Stimulated activated effector memory CD8-positive, alpha-beta T cell treated with anti-CD3 and anti-CD28 coated beads, Interleukin-12 subunit alpha, Interleukin-12 subunit beta, amount 100 ng/mL, for 72 hours (primary cell): ENCODE measurements at regions not wholly inside any gene's neighbourhood (a gene's known extent, or its start where the extent isn't known, plus 50 kb on each side); places are given as distances from the start of the nearest gene placed in this dataset.
"Not testable (repeated sequence)": the region's sequence is repeated elsewhere in the genome, so short reads cannot be mapped to it uniquely, and the experiment has no call there.

Experiments used
- ATAC-seq: fragments of 150-1000 bp; cut with Tn5 transposase; 2 replicates; pipeline ENCODE4 v1.10.0; 2021
- DNase-seq, 2 donors: peaks; one replicate each; pipeline ENCODE4 v3.0.0; 2021 to 2022; ENCODE audit warnings: low spot score in 2 of 2
- H3K27ac Mint-ChIP-seq: one replicate; pipeline ENCODE4 v1.8.0; 2022; ENCODE audit warnings: mild to moderate bottlenecking, mixed read lengths
- H3K36me3 Mint-ChIP-seq: one replicate; pipeline ENCODE4 v1.8.0; 2022; ENCODE audit warnings: mild to moderate bottlenecking, mixed read lengths
- H3K4me1 Mint-ChIP-seq: one replicate; pipeline ENCODE4 v1.8.0; 2022; ENCODE audit warnings: mixed read lengths
- H3K4me3 Mint-ChIP-seq: one replicate; pipeline ENCODE4 v1.8.0; 2022; ENCODE audit warnings: mild to moderate bottlenecking, mixed read lengths
- H3K9me3 Mint-ChIP-seq: one replicate; pipeline ENCODE4 v1.8.0; 2022; ENCODE audit warnings: mixed read lengths

DNA sequence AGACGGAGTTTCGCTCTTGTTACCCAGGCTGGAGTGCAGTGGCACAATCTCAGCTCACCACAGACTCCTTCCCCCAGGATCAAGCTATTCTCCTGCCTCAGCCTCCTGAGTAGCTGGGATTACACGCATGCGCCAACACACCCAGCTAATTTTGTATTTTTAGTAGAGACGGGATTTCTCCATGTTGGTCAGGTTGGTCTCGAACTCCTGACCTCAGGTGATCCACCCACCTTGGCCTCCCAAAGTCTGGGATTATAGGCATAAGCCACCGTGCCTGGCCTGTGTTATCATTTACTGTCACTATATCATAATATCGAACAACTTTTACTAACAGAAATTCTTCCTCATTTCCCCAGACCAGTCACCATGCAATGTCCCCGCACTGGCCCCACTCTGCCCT lies 104.0 kb upstream of the DLG1 start:
- not testable (repeated sequence) for H3K27ac Mint-ChIP-seq, DNase-seq, H3K36me3 Mint-ChIP-seq, H3K4me3 Mint-ChIP-seq, ATAC-seq, H3K9me3 Mint-ChIP-seq
- H3K4me1 Mint-ChIP-seq = peaks cover 12% of the 10 kb centered on the region

DNA sequence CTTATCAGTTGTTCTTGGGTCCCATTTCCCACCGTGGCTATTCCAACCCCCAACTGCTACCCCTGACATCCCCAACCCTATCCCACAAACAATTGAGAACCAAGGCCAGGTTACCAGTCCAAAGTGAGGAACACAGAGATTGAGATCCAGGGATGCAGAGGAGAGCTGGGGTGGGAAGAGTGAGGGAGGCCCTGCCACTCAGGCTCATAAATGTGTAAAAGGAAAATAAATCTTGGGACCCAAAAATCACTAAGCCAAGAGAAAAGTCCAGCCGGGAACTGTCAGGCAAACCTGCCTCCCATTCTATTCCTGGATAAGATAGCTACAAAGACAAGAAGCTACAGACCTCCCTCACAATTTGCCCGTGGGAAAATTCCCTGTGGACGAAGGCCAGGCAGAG lies 101.1 kb upstream of the DLG1 start:
- DNase-seq = no peak
- Mint-ChIP-seq H3K4me3 (no peak overlapping the region), H3K27ac (no peak overlapping the region), H3K4me1 (peaks cover 21% of the 10 kb centered on the region), H3K36me3 (peaks cover 4% of the 10 kb centered on the region), H3K9me3 (no peaks in the 10 kb centered on the region)
- ATAC-seq = no peak

DNA sequence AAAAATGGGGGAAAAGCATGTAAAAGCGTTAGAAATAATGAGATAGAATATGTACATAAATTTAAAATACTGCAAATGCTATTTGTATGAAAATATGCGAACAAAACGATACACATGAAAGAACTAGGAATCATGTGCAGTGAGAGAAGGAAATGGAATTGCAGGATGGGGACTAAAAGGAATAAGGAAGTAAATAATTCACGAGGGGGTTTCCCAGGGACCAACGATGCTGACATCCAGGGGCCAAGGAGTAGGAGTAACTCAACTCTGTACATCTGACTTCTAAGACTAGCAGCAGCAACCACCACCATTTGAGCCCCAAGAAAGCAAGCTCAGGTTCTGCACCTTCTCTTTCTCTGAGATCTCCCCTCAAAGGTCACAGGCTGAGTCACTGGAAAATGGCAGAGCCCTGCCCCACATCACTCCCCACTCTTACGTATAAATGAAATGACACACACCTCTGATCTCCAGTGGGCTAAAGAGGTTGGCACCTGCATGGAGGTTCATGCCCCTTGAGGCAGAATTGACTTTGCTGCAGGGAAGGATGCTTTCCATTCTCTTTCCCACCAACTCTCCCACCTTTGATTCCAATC lies 100.0 kb upstream of the DLG1 start:
- no peak for DNase-seq
- no peaks in the 10 kb centered on the region for H3K9me3 Mint-ChIP-seq
- H3K27ac Mint-ChIP-seq = no peak overlapping the region

DNA sequence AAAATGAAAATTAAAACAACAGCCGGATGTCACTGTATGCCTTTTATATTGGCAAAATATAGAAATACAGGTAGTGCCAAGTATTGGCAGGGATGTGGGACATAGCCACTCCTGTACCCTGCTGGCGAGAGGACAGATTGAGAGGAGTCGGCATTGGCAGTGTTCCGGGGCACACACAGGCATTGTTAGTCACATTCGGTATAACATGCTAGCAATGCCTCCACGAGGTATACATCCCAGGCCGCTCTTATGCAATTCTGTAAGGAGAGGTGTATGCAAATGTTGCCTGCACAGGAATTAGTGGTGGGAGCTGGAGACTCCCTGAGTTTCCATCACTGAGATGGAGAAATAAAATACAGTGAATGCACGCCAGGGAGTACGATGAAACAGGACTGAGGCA lies 99.4 kb upstream of the DLG1 start:
- ATAC-seq (no peak), DNase-seq (no peak)
- no peak overlapping the region for H3K4me3 Mint-ChIP-seq
- no peak overlapping the region for H3K27ac Mint-ChIP-seq
- H3K4me1 Mint-ChIP-seq = peaks cover 34% of the 10 kb centered on the region
- peaks cover 5% of the 10 kb centered on the region for H3K36me3 Mint-ChIP-seq
- H3K9me3 Mint-ChIP-seq = no peaks in the 10 kb centered on the region

More for the DNA sequence above, 100.0 kb upstream of the DLG1 start:
- Mint-ChIP-seq H3K4me3 (no peak overlapping the region), H3K36me3 (peaks cover 5% of the 10 kb centered on the region), H3K4me1 (peaks cover 32% of the 10 kb centered on the region)
- ATAC-seq = peak; percentile 65

DNA sequence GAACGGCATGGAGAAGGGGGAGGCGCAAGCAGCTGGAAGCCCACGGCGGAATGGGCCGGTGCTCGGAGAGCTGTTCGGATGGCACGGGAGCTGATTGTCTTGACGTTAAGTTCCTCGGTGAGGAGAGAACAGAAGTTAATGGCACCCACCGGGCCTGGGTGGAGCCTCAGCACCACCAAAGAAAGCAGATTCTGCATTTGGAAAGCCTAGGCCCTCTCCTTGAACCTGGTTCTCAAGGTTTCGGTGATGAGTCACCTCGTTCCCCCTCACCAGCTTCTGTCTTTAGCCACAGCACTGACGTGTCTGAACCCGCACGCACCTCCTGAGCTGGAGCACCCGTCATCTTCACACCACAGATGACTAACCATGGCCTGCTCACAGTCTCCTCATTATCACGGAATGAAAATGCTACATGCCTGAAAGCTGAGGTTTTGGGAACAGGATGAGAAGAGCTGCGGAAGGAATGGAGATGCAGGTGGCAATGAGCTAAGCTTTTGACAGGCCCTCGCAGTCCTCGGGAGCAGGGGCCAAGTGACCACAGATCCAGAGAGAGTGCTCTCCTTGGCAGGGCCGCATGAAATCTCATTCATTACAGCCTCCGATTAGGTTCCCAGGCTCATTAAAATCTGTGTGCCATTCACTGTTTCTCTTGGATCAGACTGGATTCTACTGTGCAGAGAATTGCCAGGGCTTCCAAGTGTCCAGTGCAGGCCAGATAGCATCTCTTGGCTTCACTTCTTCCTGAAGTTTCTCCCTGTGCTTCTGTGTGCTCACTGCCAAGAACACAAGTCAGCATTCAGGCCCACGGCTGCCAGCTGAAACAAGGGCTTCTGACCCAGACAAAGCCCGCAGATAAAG lies 96.3 kb upstream of the DLG1 start:
- ATAC-seq (peak; percentile 99), DNase-seq (peak; percentile 42 to 87)
- H3K4me1 Mint-ChIP-seq = peaks cover 34% of the 10 kb centered on the region
- H3K4me3 Mint-ChIP-seq = peak overlapping the region; percentile 38
- peak overlapping the region; percentile 26 for H3K27ac Mint-ChIP-seq
- H3K9me3 Mint-ChIP-seq = no peaks in the 10 kb centered on the region
- H3K36me3 Mint-ChIP-seq = peaks cover 5% of the 10 kb centered on the region

DNA sequence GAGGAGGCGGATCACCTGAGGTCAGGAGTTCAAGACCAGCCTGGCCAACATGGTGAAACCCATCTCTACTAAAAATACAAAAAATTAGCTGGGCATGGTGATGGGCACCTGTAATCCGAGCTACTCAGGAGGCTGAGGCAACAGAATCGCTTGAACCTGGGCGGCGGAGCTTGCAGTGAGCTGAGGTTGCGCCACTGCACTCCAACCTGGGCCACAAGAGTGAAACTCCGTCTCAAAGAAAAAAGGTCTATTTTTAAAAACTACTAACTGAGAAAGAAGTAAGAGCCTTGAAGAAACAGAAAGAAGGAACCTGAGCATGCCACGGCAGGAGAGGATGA lies 95.7 kb upstream of the DLG1 start:
- Mint-ChIP-seq H3K4me1 (peaks cover 34% of the 10 kb centered on the region), H3K4me3 (peak overlapping the region; percentile 38), H3K27ac (peak overlapping the region; percentile 4)
- H3K36me3 Mint-ChIP-seq, H3K9me3 Mint-ChIP-seq, DNase-seq, ATAC-seq: not testable (repeated sequence)

DNA sequence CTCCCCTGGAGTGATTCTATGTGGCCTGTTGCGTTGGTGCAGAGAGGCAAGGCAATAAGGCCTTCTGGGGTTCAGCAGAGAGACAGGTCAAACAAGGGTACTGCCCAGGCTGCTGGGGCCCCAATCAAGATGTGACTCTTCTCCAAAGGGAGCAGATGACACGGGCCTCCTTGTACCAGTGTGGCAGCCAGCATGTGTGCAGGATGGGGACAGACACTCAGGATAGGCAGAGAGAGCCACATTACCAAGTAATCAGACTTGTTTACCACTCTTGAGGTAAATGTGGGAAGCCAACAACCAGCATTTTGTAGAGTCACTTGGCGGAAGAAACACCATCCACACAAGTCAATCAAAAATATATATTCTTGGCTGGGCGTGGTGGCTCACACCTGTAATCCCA lies 95.3 kb upstream of the DLG1 start:
- Mint-ChIP-seq H3K9me3 (no peaks in the 10 kb centered on the region), H3K36me3 (peaks cover 5% of the 10 kb centered on the region), H3K4me3 (peak overlapping the region; percentile 38), H3K27ac (peak overlapping the region; percentile 4), H3K4me1 (peaks cover 32% of the 10 kb centered on the region)
- peak; percentile 11 for ATAC-seq
- DNase-seq = no peak

DNA sequence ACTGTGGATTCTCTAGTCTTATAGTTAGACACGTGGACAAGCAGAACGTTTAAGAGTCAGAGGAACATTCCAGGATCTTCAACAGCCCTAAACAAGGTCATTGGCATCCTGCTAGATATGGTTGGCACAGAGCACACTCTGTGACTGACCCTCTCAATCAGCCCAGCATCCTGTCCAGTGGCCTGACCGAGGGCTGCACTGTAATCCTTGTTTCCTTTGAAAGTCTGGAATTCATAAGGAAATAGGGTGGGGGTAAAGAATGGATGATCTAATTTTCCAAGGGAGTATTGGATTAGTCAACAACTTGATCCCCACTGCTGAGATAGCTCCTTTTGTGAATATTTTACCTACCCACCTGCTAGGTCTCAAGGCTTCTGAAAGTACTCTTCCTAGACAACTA lies 94.5 kb upstream of the DLG1 start:
- no peaks in the 10 kb centered on the region for H3K9me3 Mint-ChIP-seq
- H3K27ac Mint-ChIP-seq = no peak overlapping the region

DNA sequence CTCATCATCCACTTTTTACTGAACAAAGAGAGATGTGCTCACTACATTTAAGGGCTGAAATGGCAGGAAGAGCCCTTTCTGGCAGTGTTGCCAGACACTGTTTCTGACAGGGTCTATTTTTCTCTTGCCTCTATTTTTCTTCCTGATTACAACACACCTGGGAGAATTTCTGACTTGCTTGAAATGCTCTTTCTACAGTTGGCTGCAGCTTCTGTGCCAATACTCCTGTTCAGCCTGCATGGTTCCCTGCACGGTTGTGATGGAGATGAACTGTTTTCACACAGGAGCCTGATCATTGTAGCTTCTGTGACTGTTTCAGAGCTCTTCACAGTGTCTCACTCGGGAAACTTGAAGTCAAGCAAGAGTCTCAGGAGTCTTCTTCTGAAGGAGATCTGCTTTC lies 83.0 kb upstream of the DLG1 start:
- ATAC-seq (no peak), DNase-seq (no peak)
- no peaks in the 10 kb centered on the region for H3K36me3 Mint-ChIP-seq
- H3K4me3 Mint-ChIP-seq = no peak overlapping the region
- peaks cover 6% of the 10 kb centered on the region for H3K4me1 Mint-ChIP-seq
- no peaks in the 10 kb centered on the region for H3K9me3 Mint-ChIP-seq
- no peak overlapping the region for H3K27ac Mint-ChIP-seq

More for the DNA sequence above, 94.5 kb upstream of the DLG1 start:
- Mint-ChIP-seq H3K4me3 (no peak overlapping the region), H3K36me3 (peaks cover 5% of the 10 kb centered on the region), H3K4me1 (peaks cover 24% of the 10 kb centered on the region)
- no peak for ATAC-seq
- DNase-seq = no peak

DNA sequence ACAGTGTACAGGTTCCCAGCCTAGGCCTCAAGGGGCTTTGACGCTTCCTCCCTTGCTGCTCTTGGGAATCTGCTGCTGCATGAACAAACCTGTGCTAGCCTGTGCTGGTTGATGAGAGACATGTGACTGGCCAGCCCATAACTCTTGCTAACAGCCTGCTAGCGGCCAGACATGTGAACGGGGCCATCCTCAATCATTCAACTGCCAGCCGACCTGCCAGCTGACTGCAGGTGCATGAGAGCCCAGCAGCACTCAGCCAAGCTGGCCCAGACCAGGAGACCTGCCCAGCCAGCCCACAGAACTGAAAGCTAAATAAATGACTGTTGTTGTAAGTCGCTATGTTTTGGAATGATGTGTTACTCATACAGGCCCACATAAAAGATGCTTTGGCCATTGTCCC lies 82.4 kb upstream of the DLG1 start:
- ATAC-seq (peak; percentile 32), DNase-seq (no peak)
- no peaks in the 10 kb centered on the region for H3K36me3 Mint-ChIP-seq
- no peaks in the 10 kb centered on the region for H3K9me3 Mint-ChIP-seq
- H3K27ac Mint-ChIP-seq = no peak overlapping the region
- H3K4me3 Mint-ChIP-seq = no peak overlapping the region
- H3K4me1 Mint-ChIP-seq = peaks cover 6% of the 10 kb centered on the region

DNA sequence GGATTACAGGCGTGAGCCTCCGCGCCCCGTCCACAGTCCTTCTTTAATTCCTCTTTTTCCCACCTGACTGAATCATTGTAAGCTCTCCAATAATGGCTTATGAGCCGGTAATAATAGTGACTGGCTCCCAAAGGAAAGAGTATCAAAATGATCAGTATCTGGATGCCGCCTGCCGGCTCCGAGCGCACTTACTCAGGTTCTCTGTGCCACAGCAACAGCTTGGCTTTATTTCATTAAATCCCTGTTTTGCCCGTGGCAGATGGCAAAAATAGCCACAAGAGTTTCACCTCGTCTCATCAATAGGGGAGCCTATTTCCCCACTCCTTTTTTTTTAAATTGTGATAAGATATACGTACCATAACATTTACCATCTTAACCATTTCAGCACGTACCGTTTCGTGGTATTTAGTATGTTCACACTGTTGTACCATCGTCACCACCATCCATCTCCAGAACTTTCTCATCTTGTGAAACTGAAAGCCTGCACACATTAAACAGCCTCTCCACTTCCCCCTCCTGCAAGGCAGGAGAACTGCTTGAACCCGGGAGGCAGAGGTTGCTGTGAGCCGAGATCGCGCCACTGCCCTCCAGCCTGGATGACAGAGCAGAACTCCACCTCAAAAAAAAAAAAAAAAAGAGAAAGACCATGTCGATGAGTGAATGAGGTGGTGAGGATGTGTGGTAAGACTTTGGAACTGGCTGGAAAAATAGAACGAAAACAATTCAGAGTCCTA lies 80.7 kb upstream of the DLG1 start:
- no peak overlapping the region for H3K4me3 Mint-ChIP-seq
- peak; percentile 49 for ATAC-seq
- no peaks in the 10 kb centered on the region for H3K9me3 Mint-ChIP-seq
- H3K27ac Mint-ChIP-seq = no peak overlapping the region
- H3K36me3 Mint-ChIP-seq = no peaks in the 10 kb centered on the region
- peaks cover 6% of the 10 kb centered on the region for H3K4me1 Mint-ChIP-seq
- no peak for DNase-seq

DNA sequence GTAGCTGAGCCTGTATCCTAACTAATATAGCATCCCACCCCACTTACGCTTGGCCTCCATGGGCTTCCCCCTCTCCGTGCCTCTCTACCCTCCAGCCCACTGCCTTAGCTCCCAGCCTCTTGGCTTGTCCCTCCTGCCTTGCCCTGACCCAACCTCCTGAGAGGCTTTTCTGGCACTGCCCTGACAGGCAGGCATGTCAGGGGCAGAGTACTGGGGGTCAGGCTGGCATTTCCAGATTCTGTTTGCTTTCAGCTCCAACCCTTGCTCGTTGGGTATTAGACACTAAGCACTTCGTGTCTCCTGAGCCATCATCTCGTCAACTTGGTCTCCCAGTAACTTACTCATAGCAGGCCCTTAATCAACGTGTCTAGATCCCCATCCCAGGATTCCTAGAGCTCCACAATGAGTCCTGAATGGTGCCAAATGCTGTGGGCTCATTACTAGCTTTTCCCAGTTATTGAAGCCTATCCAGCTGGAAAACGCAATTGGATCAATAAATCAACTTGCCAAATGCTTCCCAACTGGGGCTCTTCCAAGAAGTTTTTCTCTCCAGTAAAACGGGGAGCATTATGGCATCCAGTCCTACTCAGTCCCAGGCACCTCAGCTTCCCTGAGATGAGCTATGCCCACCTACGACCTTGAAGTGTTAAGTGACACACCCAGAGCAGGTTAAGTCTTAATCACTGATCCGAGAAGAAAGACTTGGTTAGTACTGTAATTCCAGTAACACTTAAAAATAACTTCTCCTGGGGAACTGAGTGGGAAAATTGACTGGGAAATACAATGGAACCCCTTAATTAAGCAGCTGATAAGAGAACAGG lies 78.5 kb upstream of the DLG1 start:
- Mint-ChIP-seq H3K27ac (no peak overlapping the region), H3K4me3 (no peak overlapping the region), H3K4me1 (peaks cover 6% of the 10 kb centered on the region), H3K9me3 (no peaks in the 10 kb centered on the region), H3K36me3 (no peaks in the 10 kb centered on the region)
- DNase-seq (no peak), ATAC-seq (no peak)

DNA sequence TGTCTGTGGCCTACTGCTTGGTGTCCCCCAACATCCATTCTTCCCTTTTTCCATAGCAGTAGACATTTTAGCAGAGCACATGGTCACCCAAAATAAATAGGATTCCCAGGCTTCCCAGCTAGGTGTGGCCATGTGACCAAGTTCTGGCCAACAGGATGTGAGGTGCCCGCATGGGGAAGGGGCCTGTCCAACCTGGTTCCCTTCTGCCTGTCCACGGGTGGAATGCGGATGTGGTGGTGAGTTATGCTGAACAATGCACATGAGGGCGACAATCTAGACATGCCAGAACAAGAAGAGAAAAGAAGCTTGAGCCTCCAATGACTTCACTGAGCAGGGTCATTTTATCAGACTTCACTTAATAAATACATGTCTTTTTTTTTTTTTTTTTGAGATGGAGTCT lies 77.6 kb upstream of the DLG1 start:
- H3K4me3 Mint-ChIP-seq = no peak overlapping the region
- ATAC-seq = no peak
- H3K36me3 Mint-ChIP-seq = no peaks in the 10 kb centered on the region
- peaks cover 6% of the 10 kb centered on the region for H3K4me1 Mint-ChIP-seq
- no peak overlapping the region for H3K27ac Mint-ChIP-seq
- no peaks in the 10 kb centered on the region for H3K9me3 Mint-ChIP-seq
- no peak for DNase-seq

DNA sequence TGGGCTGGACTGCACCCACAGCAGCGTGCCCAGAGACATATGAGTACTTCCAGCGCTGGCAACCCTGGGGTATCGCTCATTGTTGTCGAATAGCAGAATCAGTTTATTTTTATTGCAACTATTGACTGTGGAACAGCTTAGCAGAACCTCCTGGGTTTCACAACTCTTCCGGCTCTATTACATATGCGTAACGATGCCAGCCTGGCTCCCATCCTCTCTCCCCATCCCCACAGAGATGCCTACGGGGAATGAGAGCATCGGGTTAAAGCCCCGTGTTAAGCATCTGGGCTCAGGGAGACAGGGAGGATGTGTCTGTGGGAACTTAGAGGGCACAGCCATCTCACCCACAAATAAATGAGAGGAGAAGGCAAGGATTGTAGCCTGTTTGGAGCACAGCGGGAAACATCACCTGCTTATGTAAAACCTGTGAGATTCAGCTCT lies 76.6 kb upstream of the DLG1 start:
- H3K36me3 Mint-ChIP-seq = no peaks in the 10 kb centered on the region
- H3K27ac Mint-ChIP-seq = no peak overlapping the region
- DNase-seq (no peak), ATAC-seq (no peak)
- no peaks in the 10 kb centered on the region for H3K9me3 Mint-ChIP-seq
- peaks cover 6% of the 10 kb centered on the region for H3K4me1 Mint-ChIP-seq
- H3K4me3 Mint-ChIP-seq = no peak overlapping the region

DNA sequence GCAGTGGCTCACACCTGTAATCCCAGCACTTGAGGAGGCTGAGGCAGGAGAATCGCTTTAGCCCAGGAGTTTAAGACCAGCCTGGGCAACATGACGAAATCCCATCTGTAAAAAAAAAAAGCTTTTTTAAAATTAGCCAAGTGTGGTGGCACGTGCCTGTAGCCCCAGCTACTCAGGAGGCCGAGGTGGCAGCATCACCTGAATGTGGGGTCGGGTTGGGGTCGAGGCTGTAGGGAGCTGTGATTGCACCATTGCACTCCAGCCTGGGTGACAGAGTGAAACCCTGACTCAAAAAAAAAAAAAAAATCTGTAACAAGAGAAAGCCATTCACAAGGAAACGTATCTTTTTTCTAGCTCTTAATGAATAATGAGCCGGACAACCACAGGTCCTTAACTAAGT lies 74.7 kb upstream of the DLG1 start:
- Mint-ChIP-seq H3K36me3 (no peaks in the 10 kb centered on the region), H3K9me3 (no peaks in the 10 kb centered on the region), H3K4me3 (no peak overlapping the region), H3K27ac (no peak overlapping the region), H3K4me1 (no peaks in the 10 kb centered on the region)
- ATAC-seq (no peak), DNase-seq (no peak)
